GM12892 (cell line): ENCODE measurements at regions not wholly inside any gene's neighbourhood (a gene's known extent, or its start where the extent isn't known, plus 50 kb on each side); places are given as distances from the start of the nearest gene placed in this dataset.

Experiments used
- POLR2A ChIP-seq: IDR thresholded peaks from 2 replicates; pipeline ENCODE4 v1.6.1; 2011; ENCODE audit warnings: low read depth, low read length, control low read depth
- POLR2AphosphoS5 ChIP-seq: IDR thresholded peaks from 2 replicates; pipeline ENCODE4 v1.6.1; 2011; ENCODE audit warnings: low read depth, low read length, control low read depth
- TAF1 ChIP-seq: IDR thresholded peaks from 2 replicates; pipeline ENCODE4 v1.6.1; 2011; ENCODE audit warnings: low read depth, mild to moderate bottlenecking, control low read depth, low read length, borderline replicate concordance

DNA sequence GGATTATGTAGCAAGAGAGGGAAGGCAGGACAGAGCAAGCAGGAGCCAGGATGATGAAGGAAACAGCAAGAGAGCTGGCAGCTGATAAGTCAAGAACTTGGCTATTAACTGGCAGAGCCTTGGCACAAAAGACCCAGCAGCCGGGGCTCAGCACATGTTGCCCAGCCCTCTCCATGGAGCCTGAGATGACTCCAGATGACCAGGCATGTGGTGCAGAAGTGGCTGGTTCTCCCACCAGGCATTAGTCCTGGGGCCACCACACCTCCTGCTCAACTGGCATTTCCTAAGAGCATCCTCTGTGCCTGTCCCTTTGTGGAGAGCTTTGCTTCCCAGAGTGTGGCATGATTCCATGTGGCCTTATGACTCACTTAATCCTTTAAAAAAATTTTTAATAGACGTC, 522.6 kb downstream of the MN1 start:
- TF ChIP-seq POLR2A (no peak), TAF1 (no peak), POLR2AphosphoS5 (no peak)
